HG02870 (cell line): ENCODE measurements at regions not wholly inside any gene's neighbourhood (a gene's known extent, or its start where the extent isn't known, plus 50 kb on each side); places are given as distances from the start of the nearest gene placed in this dataset.
"Not testable (repeated sequence)": the region's sequence is repeated elsewhere in the genome, so short reads cannot be mapped to it uniquely, and the experiment has no call there.

Source experiments
- ATAC-seq: cut with Tn5 transposase; IDR thresholded peaks from one replicate; pipeline ENCODE4 v1.9.1; 2021; ENCODE audit warnings: mild to moderate bottlenecking, moderate library complexity; ENCODE audit not compliant: unreplicated experiment

DNA sequence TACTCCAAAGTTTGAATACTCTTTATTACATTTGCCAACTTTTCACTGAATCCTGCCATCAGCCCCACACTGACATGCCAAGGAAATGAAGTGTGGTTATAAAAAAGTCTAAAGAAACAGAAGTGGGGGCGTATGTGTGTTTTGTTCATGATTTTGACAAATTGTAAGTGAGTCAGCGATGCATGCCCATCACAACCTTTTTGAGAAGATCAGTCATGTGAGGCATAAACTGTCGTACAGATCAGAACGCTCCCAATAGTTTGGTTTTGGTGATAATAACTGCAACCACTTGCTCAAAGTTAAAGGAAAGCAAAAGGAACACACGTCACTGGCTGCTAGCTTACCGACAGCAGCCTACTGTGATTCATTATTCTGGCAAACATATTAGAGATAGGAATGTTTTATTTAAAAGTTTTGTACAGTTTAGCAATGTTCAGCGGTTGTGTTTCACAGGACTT is 95.6 kb downstream of the RGS2 start:
- ATAC-seq = no peak

DNA sequence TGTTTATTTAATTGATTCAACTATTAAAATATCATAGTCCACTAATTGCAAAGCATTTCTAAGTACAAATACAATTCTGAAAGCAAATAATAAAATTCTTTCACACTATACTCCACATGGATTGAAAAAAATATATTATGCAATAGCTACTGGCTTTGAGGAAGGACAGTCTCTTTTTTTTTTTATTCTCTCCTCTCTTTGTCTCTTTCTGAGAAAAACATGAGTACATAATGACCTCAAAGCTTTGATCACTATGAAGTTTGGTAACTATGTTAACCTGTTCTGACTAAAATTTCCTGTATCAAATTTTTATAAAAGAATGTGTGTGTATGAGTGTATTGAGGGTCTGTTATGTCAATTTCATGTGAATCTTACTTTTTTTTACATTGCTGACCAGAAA is 96.2 kb downstream of the RGS2 start:
- no peak for ATAC-seq

DNA sequence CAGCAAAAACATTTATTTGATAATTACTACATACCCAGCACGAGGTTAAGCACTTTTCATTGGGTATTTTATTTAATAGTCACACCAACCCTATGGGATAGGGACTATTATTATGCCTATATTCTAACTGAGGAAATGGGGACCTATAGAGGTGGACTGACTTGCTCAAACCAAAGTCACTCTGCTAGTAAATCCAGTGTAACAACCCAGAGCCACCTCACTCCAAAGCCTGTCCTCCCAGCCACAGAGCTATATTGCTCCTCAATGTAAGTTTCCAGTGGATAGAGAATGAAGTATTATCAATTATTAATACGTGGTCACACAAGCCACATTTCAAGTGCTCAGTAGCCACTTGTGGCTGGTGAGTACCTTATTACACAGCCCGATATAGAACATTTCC is 97.5 kb downstream of the RGS2 start:
- no peak for ATAC-seq

DNA sequence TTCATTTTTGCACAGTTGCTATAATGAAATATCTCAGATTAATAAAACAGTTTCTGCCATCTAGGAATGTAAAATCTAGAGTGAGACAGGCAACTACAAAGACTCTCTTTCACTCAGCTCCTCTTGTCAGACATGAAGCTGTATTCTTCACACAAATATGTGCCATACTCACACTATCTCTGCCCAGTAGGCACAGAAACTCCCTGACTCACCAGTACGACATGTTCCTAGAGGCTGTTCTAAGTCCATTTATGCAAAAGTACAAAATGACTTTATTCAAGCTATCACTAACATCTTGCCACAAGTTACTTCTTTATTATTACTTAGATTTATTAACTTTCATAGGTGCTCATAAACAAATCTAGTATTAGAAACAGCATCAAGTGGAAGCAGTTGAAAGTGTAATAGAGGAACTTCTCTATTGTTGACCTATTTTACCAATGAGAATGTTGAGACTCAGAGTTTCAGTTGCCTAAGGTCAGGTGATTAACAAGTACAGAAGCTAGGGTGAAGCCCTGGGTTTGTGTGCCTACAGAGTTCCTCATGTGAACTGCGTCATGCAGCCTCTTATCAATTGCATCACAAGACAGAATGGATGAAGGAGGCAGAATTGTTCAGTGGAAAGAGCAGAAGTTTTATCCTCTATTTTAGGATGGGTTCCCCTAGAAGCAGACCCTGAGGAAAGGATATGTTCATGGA is 98.9 kb downstream of the RGS2 start:
- peak; percentile 56 for ATAC-seq

DNA sequence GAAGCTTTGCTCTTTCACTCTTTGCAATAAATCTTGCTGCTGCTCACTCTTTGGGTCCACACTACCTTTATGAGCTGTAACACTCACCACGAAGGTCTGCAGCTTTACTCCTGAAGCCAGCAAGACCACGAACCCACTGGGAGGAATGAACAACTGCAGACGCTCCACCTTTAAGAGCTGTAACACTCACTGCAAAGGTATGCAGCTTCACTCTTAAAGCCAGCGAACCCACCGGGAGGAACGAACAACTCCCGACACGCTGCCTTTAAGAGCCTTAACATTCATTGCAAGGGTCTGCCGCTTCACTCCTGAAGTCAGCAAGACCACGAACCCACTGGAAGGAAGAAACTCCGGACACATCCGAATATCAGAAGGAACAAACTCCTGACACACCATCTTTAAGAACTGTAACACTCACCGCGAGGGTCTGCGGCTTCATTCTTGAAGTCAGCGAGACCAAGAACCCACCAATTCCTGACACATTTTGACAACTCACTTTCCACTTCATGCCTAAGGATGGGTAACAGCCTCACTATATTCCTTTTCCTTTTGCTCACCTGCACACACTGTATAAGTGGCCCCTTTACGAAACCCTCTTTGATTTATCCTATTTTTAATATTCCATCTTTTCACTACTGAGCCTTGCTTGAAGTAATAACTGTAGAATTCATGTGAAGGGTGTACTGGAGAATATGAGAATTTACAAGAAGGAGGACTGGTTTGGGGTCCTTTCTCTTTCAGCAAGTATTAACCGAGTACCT is 103.2 kb downstream of the RGS2 start:
- not testable (repeated sequence) for ATAC-seq

DNA sequence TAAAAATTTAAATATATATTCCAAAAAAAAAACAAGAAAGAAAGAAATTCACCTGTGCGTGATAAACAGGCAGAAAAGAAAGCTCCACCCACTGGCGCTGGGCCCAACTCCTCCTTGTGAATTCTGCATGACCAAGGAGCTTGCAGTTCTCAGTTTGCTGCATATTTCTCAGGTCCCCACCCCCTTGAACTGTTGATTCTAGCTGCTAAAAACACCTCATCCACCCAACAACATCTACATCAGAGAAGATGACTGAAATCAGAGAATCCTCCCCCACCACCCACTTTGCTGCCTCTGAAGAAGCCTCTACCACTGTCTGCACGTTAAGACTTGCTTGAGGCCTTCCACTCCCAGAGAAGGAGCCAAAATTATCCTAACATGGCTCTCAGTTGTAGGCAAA is 104.8 kb downstream of the RGS2 start:
- peak; percentile 48 for ATAC-seq

DNA sequence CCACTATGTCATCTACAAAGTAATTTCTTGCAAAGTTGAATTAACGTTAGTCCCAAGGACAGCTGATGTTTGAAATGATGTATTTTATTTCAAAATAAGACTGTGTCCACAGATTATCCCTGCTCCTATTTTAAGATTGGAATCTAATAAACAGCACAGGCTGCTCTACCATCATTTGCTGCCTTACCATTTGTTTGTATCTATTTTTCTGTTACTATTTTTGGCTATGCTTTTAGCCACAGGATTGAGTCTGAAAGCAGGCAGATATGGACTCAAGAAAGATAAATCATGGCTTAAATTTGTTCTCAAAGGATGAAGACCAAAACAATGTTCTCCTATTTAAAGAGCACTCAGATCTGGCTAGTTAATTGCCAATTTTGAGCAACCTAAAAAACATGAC is 105.3 kb downstream of the RGS2 start:
- ATAC-seq = no peak

DNA sequence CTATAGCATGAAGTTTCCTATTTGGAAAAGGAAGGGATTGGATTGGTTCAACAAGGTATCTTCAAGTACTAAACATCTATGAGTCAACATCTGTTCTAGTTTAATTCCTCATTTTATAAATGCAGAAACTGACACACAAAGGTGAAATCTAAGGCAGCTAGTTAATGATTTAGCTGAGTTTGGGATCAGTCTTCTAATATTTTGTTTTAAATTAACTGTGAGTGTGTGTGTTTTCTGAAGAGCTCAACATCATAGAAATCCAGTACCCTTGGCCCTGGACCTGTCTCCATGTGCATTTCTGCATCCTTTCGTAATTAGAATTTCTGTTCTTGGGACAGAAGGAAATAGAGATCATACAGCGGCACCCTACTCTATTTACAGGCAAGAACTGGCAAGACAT is 105.9 kb downstream of the RGS2 start:
- ATAC-seq = no peak

DNA sequence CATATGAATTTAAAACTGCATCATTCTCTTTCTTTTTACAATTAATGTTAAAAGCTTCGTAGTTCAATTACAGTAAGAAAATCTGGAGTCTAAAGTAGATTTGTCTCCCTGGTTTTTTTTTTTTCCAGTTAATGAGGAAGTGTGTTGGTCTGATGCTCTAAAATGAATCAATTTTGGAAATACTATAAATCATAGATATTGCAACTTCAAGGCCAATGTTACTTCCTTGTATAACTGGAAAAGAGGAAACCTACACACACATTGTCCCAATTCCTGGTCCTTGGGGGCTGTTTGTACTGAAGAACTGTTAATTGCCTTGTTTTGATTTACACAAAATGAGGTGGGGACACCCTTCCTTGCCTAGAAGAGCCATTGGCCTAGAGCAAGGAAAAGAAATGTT is 107.2 kb downstream of the RGS2 start:
- no peak for ATAC-seq

DNA sequence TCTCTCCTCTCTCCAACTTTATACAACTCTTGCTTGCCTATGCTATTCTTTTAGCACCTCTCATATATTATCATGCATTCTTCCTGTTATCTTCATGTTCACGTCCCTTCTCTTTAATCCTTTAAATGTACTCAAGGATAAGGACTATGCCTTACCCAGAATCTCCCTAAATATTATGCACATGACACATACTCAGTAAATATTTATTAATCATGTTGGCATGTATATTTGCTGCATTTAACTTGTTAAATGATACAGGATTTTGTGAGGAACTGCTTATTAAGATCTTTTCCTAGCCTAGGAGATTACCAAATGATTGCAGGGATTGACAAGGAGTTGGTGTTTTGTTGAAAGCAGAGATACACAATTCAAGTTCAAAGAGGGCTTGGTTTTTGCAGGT is 109.4 kb downstream of the RGS2 start:
- no peak for ATAC-seq

DNA sequence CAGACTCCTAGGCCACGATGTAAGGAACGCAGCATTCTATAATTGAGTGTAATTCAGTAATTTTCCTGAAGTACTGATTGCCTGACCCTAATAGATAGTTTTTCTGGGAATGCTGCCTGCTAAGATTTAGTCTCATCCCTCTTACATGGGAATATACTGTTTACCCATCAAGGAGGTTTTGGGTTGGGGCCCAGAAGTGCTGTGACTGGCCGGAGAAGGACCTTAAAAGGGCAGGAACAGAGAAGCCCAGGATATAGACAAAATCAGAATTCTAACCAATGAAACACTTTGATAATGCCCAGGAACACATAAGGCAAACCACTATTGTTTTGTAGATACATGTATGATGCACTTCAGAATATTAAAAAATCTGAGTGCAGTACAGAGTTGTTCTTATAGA is 111.6 kb downstream of the RGS2 start:
- no peak for ATAC-seq

DNA sequence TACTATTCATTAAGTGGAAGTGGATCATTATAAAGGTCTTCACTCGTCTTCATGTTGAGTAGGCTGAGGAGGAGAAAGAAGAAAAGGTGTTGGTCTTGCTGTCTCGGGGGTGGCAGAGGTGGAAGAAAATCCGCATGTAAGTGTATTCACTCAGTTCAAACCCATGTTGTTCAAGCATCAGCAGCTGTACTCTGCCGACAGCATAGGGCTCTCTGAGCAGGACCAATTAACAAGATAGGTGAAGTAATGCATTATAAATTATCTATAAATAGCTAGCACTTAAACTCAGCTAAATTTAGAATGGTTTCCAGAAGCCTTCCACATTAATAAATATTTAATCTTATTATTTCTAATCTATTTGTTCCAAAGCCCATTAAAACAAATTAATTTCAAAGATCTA is 116.8 kb downstream of the RGS2 start:
- no peak for ATAC-seq

DNA sequence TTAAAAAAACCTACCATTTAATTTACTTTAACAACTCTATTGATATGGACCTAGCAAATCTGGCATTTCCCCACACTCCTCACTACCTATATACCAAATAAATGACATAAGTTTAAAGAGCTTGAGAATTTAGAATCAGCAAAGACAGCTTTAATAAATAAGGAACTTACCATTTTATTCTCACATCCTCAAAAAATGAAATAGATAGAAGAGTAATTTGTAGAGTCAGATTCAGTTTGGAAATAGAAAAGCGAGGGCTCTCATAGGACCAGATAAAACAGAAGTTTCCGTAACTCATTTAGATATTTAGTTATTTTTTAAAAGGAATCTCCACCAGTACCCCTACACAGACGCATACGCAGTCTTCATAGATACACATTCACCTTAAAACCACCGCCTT is 117.9 kb downstream of the RGS2 start:
- ATAC-seq = no peak

DNA sequence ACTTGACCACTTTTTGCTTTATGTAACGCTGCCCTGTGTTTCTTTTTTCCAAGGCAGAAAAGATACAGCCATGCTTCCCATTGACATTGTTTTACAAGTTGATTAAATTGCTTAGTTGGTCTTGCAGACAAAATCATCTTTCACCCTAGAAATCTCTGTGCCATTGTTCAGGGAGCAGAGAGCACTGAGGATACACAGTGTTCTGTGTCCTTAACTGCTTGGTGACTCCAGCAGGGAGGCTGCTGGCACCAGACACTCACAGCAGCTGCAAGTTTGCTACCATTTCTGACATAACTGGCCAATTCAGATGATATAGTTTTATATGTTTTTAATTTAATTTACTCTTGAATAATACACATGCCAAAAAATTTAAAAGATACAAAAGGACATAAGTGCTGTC is 118.7 kb downstream of the RGS2 start:
- no peak for ATAC-seq

DNA sequence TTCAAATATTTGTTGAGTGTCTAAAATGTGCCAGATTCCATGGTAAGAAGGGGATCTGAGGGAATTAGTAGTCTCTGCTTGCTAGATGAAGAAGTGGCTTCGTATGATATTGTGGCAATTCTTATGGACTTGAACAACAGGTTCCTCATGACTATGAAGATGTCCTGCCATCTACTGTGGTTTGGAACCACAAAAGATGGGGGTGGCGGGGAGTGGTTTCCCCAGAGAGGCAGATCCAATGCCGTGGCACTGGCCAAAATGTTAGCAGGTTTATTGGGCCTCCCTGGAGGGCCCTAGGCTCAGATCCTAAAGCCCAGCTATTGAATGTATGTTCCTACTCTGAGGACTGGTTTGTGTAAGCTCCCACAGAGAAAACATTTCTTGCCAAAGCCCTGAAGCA is 120.8 kb downstream of the RGS2 start:
- ATAC-seq = no peak

DNA sequence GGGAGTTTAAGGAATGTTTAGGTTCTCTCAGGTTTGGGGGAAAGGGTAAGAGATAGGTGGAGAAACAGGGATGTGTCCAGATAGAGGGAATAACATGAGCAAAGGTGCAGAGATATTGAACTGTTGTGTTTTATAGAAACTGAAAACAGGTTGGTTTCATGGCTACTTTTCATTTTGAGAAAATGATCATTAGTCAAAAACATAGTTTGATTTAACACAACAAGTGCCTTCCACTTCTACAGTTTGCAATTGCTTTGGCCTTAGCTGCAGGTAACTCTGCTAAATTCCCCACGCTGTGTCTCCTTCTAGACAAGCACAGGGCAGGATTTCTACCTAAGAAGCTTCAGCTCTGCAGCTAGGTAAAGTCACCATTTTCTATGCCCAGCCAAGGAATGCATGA is 124.9 kb downstream of the RGS2 start:
- peak; percentile 54 for ATAC-seq

DNA sequence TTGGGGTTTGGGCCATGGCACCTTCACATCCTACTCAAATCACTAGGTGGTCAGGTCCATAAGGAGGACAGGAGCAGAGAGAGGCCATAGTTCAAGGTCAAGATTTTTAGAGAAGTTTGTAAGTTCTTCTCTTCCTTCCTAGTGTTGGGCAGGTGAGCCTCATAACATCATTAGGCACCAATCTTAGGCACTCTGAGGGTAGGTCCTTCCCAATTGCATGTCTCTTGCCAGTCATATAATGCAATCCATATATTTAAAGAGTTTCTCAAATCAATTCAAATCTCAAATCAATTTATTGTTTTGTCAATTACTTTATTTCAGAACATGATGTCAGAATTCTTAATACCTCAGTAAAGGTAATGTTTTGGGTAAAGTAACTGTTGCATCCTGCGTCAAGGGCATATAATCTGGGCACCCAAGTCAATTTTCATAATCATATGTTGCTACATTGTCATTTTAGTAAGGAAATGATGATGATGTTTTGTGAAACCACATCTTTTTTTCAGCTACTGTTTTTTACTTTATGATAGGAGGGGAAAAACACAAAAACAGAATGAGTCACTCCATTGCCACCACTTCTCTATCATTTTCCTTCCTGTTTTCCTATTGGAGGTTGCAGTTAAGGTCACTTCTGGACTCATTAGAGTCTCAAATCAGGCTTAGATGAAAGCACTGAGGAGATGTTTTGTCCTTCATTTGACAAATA is 122.7 kb downstream of the UCHL5 start:
- peak; percentile 40 for ATAC-seq

DNA sequence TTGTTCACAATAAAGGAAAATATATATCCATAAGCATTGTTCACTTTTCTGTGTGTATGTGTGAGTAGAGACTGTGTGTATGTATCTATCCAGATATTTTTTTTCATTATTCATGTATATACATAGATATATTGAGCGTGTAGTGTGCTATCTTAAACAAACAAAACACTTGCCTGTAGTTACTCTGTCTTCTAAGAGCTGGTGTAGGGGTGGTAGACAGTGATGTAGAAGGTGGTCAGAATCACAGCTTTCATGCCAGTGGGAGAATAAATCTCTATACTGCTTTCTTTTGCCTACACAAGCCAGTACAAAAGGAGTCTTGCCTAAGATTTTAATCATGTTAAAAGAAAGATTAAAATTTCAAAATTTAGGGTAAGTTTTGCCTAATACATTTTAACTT is 122.0 kb downstream of the UCHL5 start:
- ATAC-seq = no peak

DNA sequence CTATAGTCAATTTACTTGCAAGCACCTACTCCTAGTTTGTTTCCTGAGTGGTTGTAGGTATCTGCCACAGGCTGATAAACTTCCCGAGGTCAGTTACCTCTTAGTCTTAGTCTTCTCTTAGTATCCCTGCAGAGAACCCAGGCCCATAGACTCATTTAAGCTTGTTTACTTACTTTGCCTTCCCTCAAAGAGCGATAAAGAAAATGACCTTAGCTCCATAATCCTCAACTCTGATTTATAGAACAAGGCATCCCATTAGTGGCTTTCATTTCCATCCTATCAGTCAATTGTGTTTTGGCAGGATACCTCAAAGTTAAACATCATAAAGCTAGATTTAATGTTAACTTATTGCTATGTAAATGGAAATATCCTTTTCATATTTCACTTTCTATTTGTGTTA is 119.7 kb downstream of the UCHL5 start:
- ATAC-seq = no peak

DNA sequence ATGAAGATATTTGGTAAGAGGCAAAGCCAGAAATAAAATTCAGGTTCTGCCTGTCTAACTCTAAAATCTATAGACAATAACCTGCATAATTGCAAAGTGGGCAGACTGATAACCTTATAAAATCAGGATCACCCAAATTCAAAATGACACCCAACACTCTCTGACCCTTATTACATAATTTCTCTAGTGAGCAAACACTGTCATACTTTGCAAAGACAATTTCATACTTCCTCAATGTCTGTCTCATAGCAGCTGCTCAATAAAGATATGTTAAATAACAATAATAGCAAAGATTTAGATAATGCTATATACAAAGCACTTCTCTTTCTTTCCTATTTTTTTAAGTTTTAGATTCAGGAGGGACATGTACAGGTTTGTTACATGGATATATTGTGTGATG is 118.5 kb downstream of the UCHL5 start:
- no peak for ATAC-seq

DNA sequence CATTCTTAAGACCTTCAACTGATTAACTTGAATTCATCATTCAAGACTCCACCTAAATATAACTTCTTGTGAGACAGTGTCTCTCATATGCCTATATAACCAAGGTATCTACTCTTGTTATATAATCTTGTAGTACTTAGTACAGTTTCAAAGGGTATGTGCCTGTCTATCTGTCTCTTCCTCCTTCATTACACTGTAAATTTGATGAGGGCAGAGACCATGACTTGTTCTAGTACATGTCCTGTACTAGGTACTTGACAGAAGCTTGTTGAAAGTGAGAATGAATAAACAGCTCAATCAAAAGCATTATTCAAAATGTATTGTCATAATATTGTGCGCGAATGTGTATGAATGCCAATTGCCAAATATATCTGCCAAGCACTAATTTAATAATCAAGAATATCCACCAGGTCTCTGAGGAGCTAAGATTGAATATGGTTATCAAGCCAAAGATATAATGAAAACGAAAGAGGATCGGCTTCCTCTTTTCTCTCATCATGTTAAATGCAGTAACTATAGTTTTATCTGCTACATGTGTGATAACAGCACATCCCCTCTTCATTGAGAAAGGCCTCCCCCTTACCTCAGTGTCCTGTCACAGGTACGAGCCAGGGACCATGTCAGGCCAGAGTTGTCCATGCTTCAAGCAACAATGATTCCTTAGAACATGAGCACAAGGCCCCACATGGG is 117.3 kb downstream of the UCHL5 start:
- peak; percentile 44 for ATAC-seq
